Lower leg skin (tissue), 3 donors: ENCODE measurements at regions not wholly inside any gene's neighbourhood (a gene's known extent, or its start where the extent isn't known, plus 50 kb on each side); places are given as distances from the start of the nearest gene placed in this dataset.

Experiments used
- CTCF ChIP-seq, 3 donors: fragments of 450-650 bp; IDR thresholded peaks; one replicate each; pipeline ENCODE4 v1.5.1; 2016; ENCODE audit warnings: antibody characterized with exemption in 3 of 3, mild to moderate bottlenecking in 3 of 3, moderate library complexity in 2 of 3
- POLR2A ChIP-seq, 2 donors: fragments of 450-650 bp; IDR thresholded peaks; one replicate each; pipeline ENCODE4 v1.6.1; 2016 to 2017; ENCODE audit warnings: antibody characterized with exemption in 2 of 2, mild to moderate bottlenecking in 1 of 2, moderate library complexity in 1 of 2

DNA sequence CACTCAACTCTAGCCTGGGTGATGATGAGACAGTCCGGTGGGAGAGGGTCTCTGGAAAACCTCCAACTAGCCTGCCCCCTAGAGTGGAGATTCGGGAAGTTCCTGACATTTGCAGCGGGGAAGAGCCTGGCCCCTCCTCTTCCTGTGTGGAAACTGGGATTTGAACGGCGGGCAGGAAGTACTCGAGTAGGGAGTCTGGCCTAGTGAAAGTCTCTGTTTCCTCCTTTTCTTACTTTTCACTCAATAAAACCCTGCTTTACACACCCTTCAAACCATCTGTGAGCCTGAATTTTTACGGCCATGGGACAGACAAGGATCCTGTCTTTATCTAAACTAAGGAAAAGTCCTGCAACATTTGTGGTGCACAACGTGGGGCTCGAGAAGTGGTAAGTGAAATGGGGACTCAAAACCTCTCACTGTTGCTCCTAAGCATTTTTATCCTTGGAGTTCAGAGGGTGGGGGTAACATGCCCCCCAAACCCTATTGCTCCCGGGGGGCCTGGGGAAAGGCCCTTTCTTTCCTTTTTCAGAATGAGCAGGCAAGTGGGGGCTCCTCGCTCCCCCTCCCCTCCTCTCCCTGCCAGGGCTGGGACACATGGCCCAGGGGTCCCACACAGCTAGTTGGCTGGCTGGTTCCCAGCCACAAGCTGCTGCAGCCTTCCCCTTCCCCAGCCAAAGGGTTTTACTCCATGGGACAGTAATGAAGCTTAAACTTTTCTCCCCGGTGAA, 224.7 kb upstream of the GBE1 start:
- no peak for TF ChIP-seq CTCF (IDR thresholded peaks at IDR 0.05)
- no peak for TF ChIP-seq POLR2A (IDR thresholded peaks at IDR 0.05)
